K562 (cell line): ENCODE measurements at regions not wholly inside any gene's neighbourhood (a gene's known extent, or its start where the extent isn't known, plus 50 kb on each side); places are given as distances from the start of the nearest gene placed in this dataset.

Experiments used
- ATAC-seq: fragments of 200-7000 bp; cut with Tn5 transposase; 3 replicates; pipeline ENCODE4 v1.9.1; 2020; ENCODE audit warnings: moderate library complexity
- BruUV-seq: library from RNA; stranded (reverse); fragments of 400-500 nt; replicated peaks from 2 replicates; lab custom pipeline; 2021; lab: Mats Ljungman, UMichigan
- CTCF ChIA-PET: fragments of 300-600 bp; formaldehyde crosslinking; extraction: SDS; loops from one replicate; lab custom pipeline; 2021; ENCODE audit warnings: low intra/inter-chr PET ratio; lab: Yijun Ruan, JAX
- POLR2A ChIA-PET: fragments of 300-600, 350-650 bp; sonication (Branson Sonifier 250); formaldehyde crosslinking; extraction: SDS; loops from one replicate; lab custom pipeline; 2021; ENCODE audit warnings: antibody characterized with exemption, inconsistent platforms; lab: Yijun Ruan, JAX
- DNase-seq, 4 experiments: peaks; one replicate each; pipeline versions ENCODE4 v3.0.0 to v3.0.0-alpha.2; 2011 to 2018; ENCODE audit warnings: low spot score in 3 of 4, mixed read lengths in 3 of 4; ENCODE audit errors: extremely low read depth in 1 of 4
- FAIRE-seq: peaks from 2 replicates; lab custom pipeline; 2011; peaks lifted over from hg19 to GRCh38; lab: Jason Lieb, UNC
- H2AFZ ChIP-seq: 2 replicates; pipeline ENCODE4 v1.6.0; 2011; ENCODE audit warnings: low read depth, low read length, control low read depth, inconsistent platforms
- H3K27ac ChIP-seq: fragments of 200-600 bp; 3 replicates; pipeline ENCODE4 v1.8.0; 2011; ENCODE audit warnings: low read depth, mild to moderate bottlenecking, control low read depth, inconsistent platforms, low read length, moderate library complexity, mixed read lengths; ENCODE audit errors: extremely low read depth
- H3K27me3 ChIP-seq, 2 experiments: fragments of 300-600 bp in 1 of 2; 2 replicates in 1 of 2; 3 replicates in 1 of 2; pipeline versions ENCODE4 v1.6.0 to v1.8.0; 2011; ENCODE audit warnings: inconsistent platforms in 2 of 2, low read length in 2 of 2, mild to moderate bottlenecking in 1 of 2, mixed read lengths in 1 of 2, moderate library complexity in 1 of 2; ENCODE audit not compliant: control insufficient read depth in 2 of 2, insufficient read depth in 2 of 2
- H3K36me3 ChIP-seq: fragments of 300-600 bp; 3 replicates; pipeline ENCODE4 v1.8.0; 2011; ENCODE audit warnings: mild to moderate bottlenecking, low read length, inconsistent platforms; ENCODE audit not compliant: control insufficient read depth, insufficient read depth
- H3K4me1 ChIP-seq, 2 experiments: fragments of 200-600 bp in 1 of 2; replicated peaks in 1 of 2; 2 replicates in 1 of 2; 3 replicates in 1 of 2; pipeline versions ENCODE4 v1.5.1 to v1.8.0; 2011; ENCODE audit warnings: inconsistent platforms in 2 of 2, low read length in 2 of 2, mild to moderate bottlenecking in 1 of 2, mixed read lengths in 1 of 2, moderate library complexity in 1 of 2; ENCODE audit not compliant: control insufficient read depth in 2 of 2, insufficient read depth in 2 of 2
- H3K4me2 ChIP-seq: 2 replicates; pipeline ENCODE4 v1.6.1; 2011; ENCODE audit warnings: low read length, control low read depth, inconsistent platforms, mixed read lengths; ENCODE audit not compliant: insufficient read depth
- H3K4me3 ChIP-seq: fragments of 200-600 bp; sonication (generic), shearing (Covaris generic); 2 replicates; pipeline ENCODE4 v1.5.1; 2016; ENCODE audit warnings: control low read depth, inconsistent platforms
- H3K79me2 ChIP-seq: fragments of 200-600 bp; 3 replicates; pipeline ENCODE4 v1.8.0; 2011; ENCODE audit warnings: low read length, inconsistent platforms; ENCODE audit not compliant: control insufficient read depth, insufficient read depth
- H3K9ac ChIP-seq, 2 experiments: 2 replicates each; pipeline versions ENCODE4 v1.6.0 to v1.6.1; 2011; ENCODE audit warnings: low read depth in 2 of 2, low read length in 2 of 2, control low read depth in 1 of 2, inconsistent platforms in 1 of 2, mild to moderate bottlenecking in 1 of 2, mixed read lengths in 1 of 2; ENCODE audit not compliant: insufficient read depth in 1 of 2
- H3K9me1 ChIP-seq: one replicate; pipeline ENCODE4 v1.6.0; 2011; ENCODE audit warnings: inconsistent platforms, mild to moderate bottlenecking, low read length, moderate library complexity; ENCODE audit not compliant: control insufficient read depth, insufficient read depth
- H3K9me3 ChIP-seq: replicated peaks from 2 replicates; pipeline ENCODE4 v1.5.1; 2011; ENCODE audit warnings: low read depth, low read length, inconsistent platforms; ENCODE audit not compliant: control insufficient read depth, insufficient read depth
- H4K20me1 ChIP-seq: replicated peaks from 2 replicates; pipeline ENCODE4 v1.6.1; 2011; ENCODE audit warnings: low read length, inconsistent platforms, mixed read lengths; ENCODE audit not compliant: control insufficient read depth, insufficient read depth
- BCL6 ChIP-seq: fragments of 250-450 bp; sonication (Bioruptor Pico); IDR thresholded peaks from 2 replicates; pipeline ENCODE4 v1.4.0; 2020
- BDP1 ChIP-seq: IDR thresholded peaks from 3 replicates; pipeline ENCODE4 v1.6.1; 2011; ENCODE audit not compliant: insufficient read length, insufficient read depth
- CHAMP1 ChIP-seq: fragments of 450-650 bp; IDR thresholded peaks from 2 replicates; pipeline ENCODE4 v1.6.1; 2016; ENCODE audit warnings: mild to moderate bottlenecking
- DPF2 ChIP-seq: fragments of 450-650 bp; IDR thresholded peaks from 2 replicates; pipeline ENCODE4 v1.6.1; 2016
- E2F3 ChIP-seq: fragments of 250-450 bp; sonication (Bioruptor Pico); IDR thresholded peaks from 2 replicates; pipeline ENCODE4 v1.4.0; 2020; ENCODE audit warnings: mild to moderate bottlenecking
- ESRRB ChIP-seq: fragments of 250-450 bp; sonication (Bioruptor Pico); IDR thresholded peaks from 2 replicates; pipeline ENCODE4 v1.5.0; 2020; ENCODE audit warnings: mild to moderate bottlenecking, moderate library complexity, borderline replicate concordance
- JUND ChIP-seq, 2 experiments: IDR thresholded peaks; 2 replicates in 1 of 2; 3 replicates in 1 of 2; pipeline ENCODE4 v1.6.1; 2011; ENCODE audit warnings: borderline replicate concordance in 2 of 2, low read depth in 2 of 2, low read length in 2 of 2, improper control_type of control experiment in 1 of 2, missing biosample characterization in 1 of 2, missing genetic modification characterization in 1 of 2, missing genetic modification reagents in 1 of 2
- KAT8 ChIP-seq: fragments of 450-650 bp; IDR thresholded peaks from 2 replicates; pipeline ENCODE4 v1.6.1; 2016; ENCODE audit warnings: low read depth, mild to moderate bottlenecking
- NBN ChIP-seq: fragments of 450-650 bp; IDR thresholded peaks from 2 replicates; pipeline ENCODE4 v1.6.1; 2016; ENCODE audit warnings: low read depth, mild to moderate bottlenecking
- OTX1 ChIP-seq: fragments of 450-650 bp; formaldehyde crosslinking; IDR thresholded peaks from 2 replicates; pipeline ENCODE4 v1.4.0; 2022; ENCODE audit warnings: mild to moderate bottlenecking
- PPARD ChIP-seq: fragments of 250-450 bp; sonication (Bioruptor Pico); IDR thresholded peaks from 2 replicates; pipeline ENCODE4 v1.8.0; 2022; ENCODE audit warnings: inconsistent platforms, mild to moderate bottlenecking, moderate library complexity
- YY1 ChIP-seq, 3 experiments: IDR thresholded peaks; 2 replicates each; pipeline ENCODE4 v1.6.1; 2011; ENCODE audit warnings: low read length in 2 of 3, mild to moderate bottlenecking in 2 of 3, moderate library complexity in 2 of 3, borderline replicate concordance in 1 of 3, control low read depth in 1 of 3, low read depth in 1 of 3; ENCODE audit not compliant: insufficient read depth in 3 of 3, insufficient replicate concordance in 2 of 3, control insufficient read depth in 1 of 3, insufficient read length in 1 of 3; ENCODE audit errors: extremely low read depth in 1 of 3
- ZNF354B ChIP-seq: fragments of 250-450 bp; sonication (Bioruptor Pico); IDR thresholded peaks from 2 replicates; pipeline ENCODE4 v1.4.0; 2020
- ZNF655 ChIP-seq: fragments of 250-450 bp; sonication (Bioruptor Pico); IDR thresholded peaks from 2 replicates; pipeline ENCODE4 v1.5.0; 2021
- WGBS: fragments of 100-300 bp; shearing (Covaris generic); methylation state at CpG from one replicate; pipeline ENCODE4 v1.1.6; 2016; ENCODE audit warnings: low coverage, mixed read lengths; ENCODE audit not compliant: insufficient coverage; ENCODE audit errors: missing lambda C conversion rate; 5-methylcytosine and 5-hydroxymethylcytosine counted together
- in situ Hi-C: fragments of 300-500 bp; cut with MboI; formaldehyde crosslinking; loops from 4 replicates; pipeline ENCODE4 v1.15.0; 2018; ENCODE audit warnings: inconsistent platforms, mixed read lengths
- intact Hi-C: fragments of 100-400 bp; cut with micrococcal nuclease; formaldehyde crosslinking; loops from 2 replicates; pipeline ENCODE4 v1.14.2; 2022

DNA sequence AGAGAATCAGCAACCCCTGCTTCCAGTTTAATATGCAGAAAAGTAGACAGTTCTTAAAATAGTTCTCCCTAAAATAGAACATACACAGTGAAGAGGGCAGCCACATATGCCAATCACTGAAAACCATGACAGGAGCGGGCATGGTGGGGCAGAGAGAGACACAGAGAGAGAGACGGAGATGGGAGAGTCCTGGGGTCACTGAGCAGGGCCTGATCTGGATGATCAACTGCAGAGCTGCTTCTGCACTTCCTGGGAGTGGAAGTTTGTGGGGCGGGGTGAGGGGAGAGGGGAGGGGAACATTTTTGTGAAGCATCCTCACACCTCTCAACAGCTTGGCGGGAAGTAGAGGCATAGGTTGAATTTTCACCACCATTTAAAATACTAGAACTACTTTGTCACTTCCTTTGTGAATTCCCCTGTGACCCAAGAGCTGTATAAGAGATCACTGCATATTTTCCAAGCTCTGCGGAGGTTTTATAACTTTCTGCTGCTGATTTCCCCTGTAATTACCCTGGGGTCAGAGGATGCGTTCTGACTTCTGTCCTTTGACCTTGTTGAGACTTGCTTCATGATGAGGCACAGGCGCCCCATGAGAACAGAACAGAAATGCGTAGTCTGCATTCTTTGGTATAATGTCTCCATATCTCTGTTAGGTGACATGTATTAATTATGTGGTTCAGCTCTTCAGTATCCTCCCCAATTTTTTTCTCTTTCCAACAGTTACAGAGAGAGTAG lies 419.4 kb downstream of the BRD1 start (continued):
- TF ChIP-seq CHAMP1 (no peak), KAT8 (no peak), YY1 (IDR thresholded peaks at IDR 0.05; ENCODE audit: borderline replicate concordance in 1 of 3, control insufficient read depth in 1 of 3, extremely low read depth in 1 of 3, insufficient read depth in 3 of 3, insufficient read length in 1 of 3, insufficient replicate concordance in 2 of 3, low read depth in 1 of 3, low read length in 2 of 3) (no peak), ZNF354B (CRISPR knock-in tag) (no peak), BCL6 (CRISPR knock-in tag) (no peak), E2F3 (no peak), PPARD (CRISPR knock-in tag) (no peak)

GRCh38 chr22:49406879-49407587 lies 420.6 kb downstream of the BRD1 start:
- H3K4me2 ChIP-seq = no peak overlapping the region
- POLR2A ChIA-PET = no interaction called here
- no peaks in the 10 kb centered on the region for H3K9me3 ChIP-seq
- intact Hi-C loops (no loop called here), in situ Hi-C loops (no loop called here)
- no peaks in the 10 kb centered on the region for H3K4me1 ChIP-seq
- H3K27me3 ChIP-seq = peaks cover 19 to 32% of the 10 kb centered on the region in 2 experiments; a peak in 4 of 5 replicates
- WGBS = 0% methylated on average over 12 of the region's 19 CpGs
- ATAC-seq = no peak
- no peaks in the 10 kb centered on the region for H3K79me2 ChIP-seq
- FAIRE-seq = no peak
- no peak overlapping the region for H2AFZ ChIP-seq
- H3K9me1 ChIP-seq = no peaks in the 10 kb centered on the region
- no peak for DNase-seq
- H4K20me1 ChIP-seq = no peaks in the 10 kb centered on the region
- H3K4me3 ChIP-seq = no peak overlapping the region
- no peaks in the 10 kb centered on the region for H3K36me3 ChIP-seq
- no peak overlapping the region for H3K27ac ChIP-seq
- CTCF ChIA-PET = no interaction called here
- BruUV-seq = no TSS peak
- no peak overlapping the region for H3K9ac ChIP-seq
- TF ChIP-seq OTX1 (CRISPR knock-in tag) (no peak), ESRRB (CRISPR knock-in tag) (no peak), BDP1 (no peak), JUND (IDR thresholded peaks at IDR 0.05; ENCODE audit: borderline replicate concordance, low read depth, low read length) (no peak), JUND (tag; IDR thresholded peaks at IDR 0.05; ENCODE audit: borderline replicate concordance, low read depth, low read length) (no peak), DPF2 (no peak), NBN (no peak), ZNF655 (CRISPR knock-in tag) (no peak)
